ENCODE measurements at regions not wholly inside any gene's neighbourhood (a gene's known extent, or its start where the extent isn't known, plus 50 kb on each side); places are given as distances from the start of the nearest gene placed in this dataset.
"Not testable (repeated sequence)": the region's sequence is repeated elsewhere in the genome, so short reads cannot be mapped to it uniquely, and the experiment has no call there.

GRCh38 chr9:65454034-65454433 is 169.0 kb upstream of the FOXD4L5 start:
- DNase-seq (ENCODE audit: low read depth), result not testable (repeated sequence)

DNA sequence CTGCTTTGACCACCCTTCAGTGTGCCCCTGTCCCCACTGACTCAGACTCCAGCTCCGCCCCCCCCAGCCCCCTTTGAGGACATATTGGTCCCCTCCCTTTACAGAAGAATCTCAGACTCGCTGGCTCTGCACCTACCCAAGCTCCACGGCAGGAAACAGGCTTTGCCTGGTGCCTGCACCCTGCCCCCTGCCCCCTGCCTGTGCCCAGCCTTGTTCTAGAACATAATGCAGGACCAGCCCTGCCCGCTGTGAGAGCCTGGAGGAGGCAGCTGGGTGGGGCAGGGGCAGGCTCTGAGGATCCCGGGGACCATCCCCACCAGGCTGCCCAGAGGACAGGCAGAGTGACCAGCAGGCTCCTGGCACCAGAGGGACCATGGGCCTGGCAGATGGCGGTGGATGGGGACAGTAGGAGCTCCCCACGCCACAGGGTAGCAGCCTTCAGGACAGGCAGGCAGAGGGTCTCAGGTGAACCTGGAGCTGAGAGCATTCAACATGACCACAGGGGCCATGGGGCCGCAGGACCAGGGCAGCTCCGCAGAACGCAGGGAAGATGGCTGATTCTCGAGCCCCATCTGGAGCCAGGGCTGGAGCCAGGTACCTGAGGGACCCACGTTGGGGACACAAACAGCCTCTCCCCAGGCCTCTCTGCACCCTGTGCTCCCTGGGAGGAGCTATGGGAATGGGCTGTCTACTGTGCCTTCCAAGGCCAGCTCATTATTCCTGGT is 165.0 kb upstream of the FOXD4L5 start:
- DNase-seq (ENCODE audit: low read depth), result not testable (repeated sequence)

DNA sequence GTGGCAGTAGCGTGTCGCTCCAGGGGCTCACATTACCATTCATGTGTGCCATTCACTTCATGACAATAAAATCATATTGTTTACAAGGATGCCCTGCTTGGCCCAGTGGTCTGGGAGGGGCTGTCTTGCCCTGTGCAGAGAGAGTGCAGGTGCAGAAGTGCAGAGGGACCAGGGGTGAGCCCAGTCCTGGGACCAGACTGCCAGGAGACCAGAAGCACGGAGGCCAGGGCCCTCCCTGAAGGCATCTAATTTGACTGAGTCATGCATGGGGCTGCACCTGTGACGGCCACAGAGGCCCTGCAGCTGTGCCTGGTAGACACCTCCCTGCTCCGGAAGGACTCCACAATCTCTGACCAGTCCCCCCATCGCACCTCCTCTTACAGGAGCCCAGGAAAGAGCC is 164.4 kb upstream of the FOXD4L5 start:
- no peak for DNase-seq (ENCODE audit: low read depth)

DNA sequence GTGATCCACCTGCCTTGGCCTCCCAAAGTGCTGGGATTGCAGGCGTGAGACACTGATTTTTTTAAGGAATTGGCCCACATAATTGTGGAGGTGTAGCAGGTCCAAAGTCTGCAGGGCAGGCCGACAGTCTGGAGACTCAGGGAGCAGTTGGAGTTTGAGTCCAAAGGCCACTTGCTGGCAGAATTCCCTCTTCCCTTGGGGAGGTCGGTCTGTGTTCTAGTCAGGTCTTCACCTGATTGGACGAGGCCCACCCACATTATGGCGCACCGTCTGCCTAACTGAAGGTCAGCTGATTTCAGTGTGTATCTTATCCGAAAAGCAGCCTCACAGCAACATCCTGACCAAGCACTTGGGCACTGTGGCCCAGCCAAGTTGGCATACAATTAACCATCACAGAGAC is 162.1 kb upstream of the FOXD4L5 start:
- not testable (repeated sequence) for DNase-seq (ENCODE audit: low read depth)

- not testable (repeated sequence) for DNase-seq (ENCODE audit: low read depth)
Measured at GRCh38 chr9:65445991-65446390, 161.0 kb upstream of the FOXD4L5 start.

DNA sequence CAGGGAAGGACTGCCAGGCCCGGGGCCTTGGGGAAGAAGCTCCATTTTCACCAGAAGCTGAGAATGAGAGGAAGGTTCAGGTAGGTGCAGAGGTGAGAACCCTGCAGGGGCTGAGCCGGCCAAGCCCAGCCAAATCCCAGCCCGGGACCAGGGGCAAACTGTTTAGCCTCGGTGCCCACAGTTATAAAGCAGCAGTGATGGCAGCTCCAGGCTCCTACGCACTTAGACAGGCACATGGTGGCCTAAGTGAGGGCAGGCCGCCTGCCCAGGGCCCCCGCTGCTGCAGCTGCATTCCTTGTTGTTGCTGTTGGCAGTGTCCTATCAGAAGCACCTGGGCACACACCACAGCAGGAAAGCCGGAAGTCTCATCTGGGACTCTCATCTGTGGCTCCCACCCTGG is 159.9 kb upstream of the FOXD4L5 start:
- no peak for DNase-seq (ENCODE audit: low read depth)

DNA sequence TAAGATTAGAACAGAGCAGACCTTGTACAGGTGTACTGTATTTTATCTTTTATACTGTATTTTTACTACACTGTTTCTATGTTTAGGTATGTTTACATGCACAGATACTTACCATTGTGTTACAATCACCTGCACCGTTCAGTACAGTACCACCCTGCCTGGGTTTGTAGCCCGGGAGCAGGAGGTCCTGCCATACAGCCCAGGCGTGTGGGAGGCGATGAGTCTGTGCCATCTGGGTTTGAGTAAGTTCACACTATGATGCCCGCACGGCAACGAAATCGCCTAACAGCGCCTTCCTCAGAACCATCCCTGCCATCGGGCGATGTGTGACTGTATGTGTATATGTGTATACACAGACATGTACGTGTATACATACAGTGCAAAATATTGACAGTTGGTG is 157.1 kb upstream of the FOXD4L5 start:
- DNase-seq (ENCODE audit: low read depth), result not testable (repeated sequence)

- DNase-seq (ENCODE audit: low read depth), result not testable (repeated sequence)
Measured at GRCh38 chr9:65441324-65441920, 156.4 kb upstream of the FOXD4L5 start.

GRCh38 chr9:65437724-65438123 is 152.7 kb upstream of the FOXD4L5 start:
- DNase-seq (ENCODE audit: low read depth), result no peak

- no peak for DNase-seq (ENCODE audit: low read depth)
Measured at GRCh38 chr9:65435464-65435863, 150.5 kb upstream of the FOXD4L5 start.

GRCh38 chr9:65432722-65433323 is 147.8 kb upstream of the FOXD4L5 start:
- DNase-seq (ENCODE audit: low read depth), result no peak

GRCh38 chr9:65432051-65432450 is 147.0 kb upstream of the FOXD4L5 start:
- no peak for DNase-seq (ENCODE audit: low read depth)

GRCh38 chr9:65430221-65430620 is 145.2 kb upstream of the FOXD4L5 start:
- no peak for DNase-seq (ENCODE audit: low read depth)

DNA sequence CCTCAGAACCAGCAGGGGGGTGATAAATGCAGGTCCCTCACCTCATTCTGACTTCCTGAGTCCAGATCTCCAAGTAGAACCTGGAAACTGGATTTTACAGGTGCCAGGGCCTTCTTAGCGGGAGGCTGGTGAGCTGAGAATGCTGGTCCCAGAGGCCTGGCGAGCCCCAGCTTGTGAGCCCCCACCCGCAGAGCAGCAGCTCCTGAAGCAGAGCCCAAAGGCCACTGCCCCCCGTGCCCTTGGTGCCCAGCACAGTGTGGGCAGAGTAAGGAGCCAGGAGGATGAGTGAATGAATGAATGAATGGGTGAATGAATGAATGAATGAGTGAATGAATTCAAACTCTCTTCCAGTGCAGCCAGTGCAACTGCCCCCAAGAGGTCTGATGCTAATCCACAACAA is 142.4 kb upstream of the FOXD4L5 start:
- not testable (repeated sequence) for DNase-seq (ENCODE audit: low read depth)

DNA sequence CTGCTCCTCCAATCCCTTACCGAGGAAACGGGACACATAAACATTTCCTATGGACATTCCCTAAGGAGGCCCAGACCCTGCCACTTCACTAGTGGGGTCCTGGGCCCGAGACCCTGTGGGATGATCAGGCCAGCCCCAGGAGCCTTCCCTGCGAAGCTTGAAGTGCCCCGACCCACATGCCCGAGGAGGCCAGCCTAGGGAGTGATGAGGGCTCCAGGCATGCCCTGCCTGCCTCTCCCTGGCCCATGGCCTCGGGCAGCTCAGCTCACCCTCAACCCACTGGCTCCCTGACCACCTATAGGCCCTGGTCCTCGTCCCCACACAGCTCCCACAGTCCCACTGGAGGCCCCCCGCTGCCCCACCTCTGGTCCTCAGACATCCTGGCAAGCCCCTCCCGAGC is 141.8 kb upstream of the FOXD4L5 start:
- not testable (repeated sequence) for DNase-seq (ENCODE audit: low read depth)

DNA sequence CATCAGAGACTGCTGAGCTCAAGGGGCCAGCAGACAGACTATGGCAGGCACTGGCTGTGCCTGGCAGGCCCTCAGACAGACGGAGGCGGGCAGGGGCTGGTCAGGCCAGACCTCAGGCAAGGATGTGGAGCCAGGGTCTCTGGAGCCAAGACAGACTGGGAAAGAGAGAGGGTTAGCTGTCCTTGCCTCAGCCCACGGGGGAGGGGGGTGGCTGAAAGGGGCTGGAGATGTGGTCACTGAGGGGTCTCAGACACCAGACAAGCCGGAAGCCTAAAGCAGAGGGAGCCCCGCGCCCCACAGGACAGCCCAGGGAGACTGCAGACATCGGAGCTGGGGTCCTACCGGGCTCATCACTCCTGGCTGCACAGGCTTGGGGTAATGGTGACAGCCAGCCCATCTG is 141.2 kb upstream of the FOXD4L5 start:
- DNase-seq (ENCODE audit: low read depth), result no peak

GRCh38 chr9:65425183-65425582 is 140.2 kb upstream of the FOXD4L5 start:
- not testable (repeated sequence) for DNase-seq (ENCODE audit: low read depth)

- DNase-seq (ENCODE audit: low read depth), result not testable (repeated sequence)
Measured at GRCh38 chr9:65424437-65424984, 139.5 kb upstream of the FOXD4L5 start.

- DNase-seq (ENCODE audit: low read depth), result not testable (repeated sequence)
Measured at GRCh38 chr9:65423691-65424436, 138.9 kb upstream of the FOXD4L5 start.

- DNase-seq (ENCODE audit: low read depth), result not testable (repeated sequence)
Measured at GRCh38 chr9:65422966-65423690, 138.1 kb upstream of the FOXD4L5 start.

DNA sequence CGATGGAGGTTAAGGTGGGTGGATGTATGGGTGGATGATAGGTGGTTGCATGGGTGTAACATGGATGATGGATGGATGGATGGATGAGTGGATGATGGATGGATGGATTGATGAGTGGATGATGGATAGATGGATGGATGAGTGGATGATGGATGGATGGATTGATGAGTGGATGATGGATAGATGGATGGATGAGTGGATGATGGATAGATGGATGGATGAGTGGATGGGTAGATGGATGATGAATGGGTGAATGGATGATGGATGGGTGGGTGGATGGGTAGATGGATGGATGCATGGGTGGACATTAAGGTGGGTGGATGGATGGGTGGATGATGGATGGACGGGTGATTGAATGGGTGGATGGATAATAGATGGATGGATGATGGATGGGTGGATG is 136.5 kb upstream of the FOXD4L5 start:
- DNase-seq (ENCODE audit: low read depth), result not testable (repeated sequence)

GRCh38 chr9:65420771-65421170 is 135.8 kb upstream of the FOXD4L5 start:
- DNase-seq (ENCODE audit: low read depth), result no peak

Data from stimulated activated CD8-positive, alpha-beta memory T cell treated with anti-CD3 and anti-CD28 coated beads, Interleukin-4, amount 100 ng/mL, for 24 hours (primary cell).